OCI-LY7 (cell line): ENCODE measurements at regions not wholly inside any gene's neighbourhood (a gene's known extent, or its start where the extent isn't known, plus 50 kb on each side); places are given as distances from the start of the nearest gene placed in this dataset.
"Not testable (repeated sequence)": the region's sequence is repeated elsewhere in the genome, so short reads cannot be mapped to it uniquely, and the experiment has no call there.

Experiments
- BruUV-seq: library from RNA; stranded (reverse); fragments of 400-500 nt; replicated peaks from 2 replicates; lab custom pipeline; 2021; lab: Mats Ljungman, UMichigan
- CTCF ChIA-PET: fragments of 300-600 bp; sonication (Branson Sonifier 250); formaldehyde crosslinking; loops from one replicate; lab custom pipeline; 2022; ENCODE audit warnings: antibody characterized with exemption; ENCODE audit not compliant: unreplicated experiment; lab: Charles Lee
- POLR2A ChIA-PET: fragments of 300-600 bp; sonication (Branson Sonifier 250); formaldehyde crosslinking; loops from one replicate; lab custom pipeline; 2022; ENCODE audit warnings: antibody characterized with exemption; lab: Charles Lee
- DNase-seq: peaks from one replicate; pipeline ENCODE4 v3.0.0-alpha.2; 2015; ENCODE audit warnings: low spot score
- H2AFZ ChIP-seq: fragments of 200-600 bp; sonication (generic), shearing (Covaris generic); 2 replicates; pipeline ENCODE4 v1.6.1; 2014; ENCODE audit warnings: mild to moderate bottlenecking, antibody characterized with exemption, low read length, moderate library complexity
- H3K27ac ChIP-seq: fragments of 200-600 bp; sonication (generic); 2 replicates; pipeline ENCODE4 v1.5.1; 2014; ENCODE audit warnings: mixed run types, low read depth, mild to moderate bottlenecking, moderate library complexity, low read length, inconsistent platforms; ENCODE audit not compliant: poor library complexity, severe bottlenecking
- H3K36me3 ChIP-seq: fragments of 200-600 bp; sonication (generic); 2 replicates; pipeline ENCODE4 v1.6.1; 2014; ENCODE audit warnings: mild to moderate bottlenecking, antibody characterized with exemption, low read length, moderate library complexity, mixed read lengths; ENCODE audit not compliant: insufficient read depth
- H3K4me1 ChIP-seq: fragments of 200-600 bp; sonication (generic); 2 replicates; pipeline ENCODE4 v1.5.1; 2014; ENCODE audit warnings: mild to moderate bottlenecking, low read length; ENCODE audit not compliant: insufficient read depth, poor library complexity, severe bottlenecking
- H3K4me2 ChIP-seq: fragments of 200-600 bp; sonication (generic); 2 replicates; pipeline ENCODE4 v1.6.1; 2014; ENCODE audit warnings: mild to moderate bottlenecking, low read length
- H3K4me3 ChIP-seq: fragments of 200-600 bp; sonication (generic); 2 replicates; pipeline ENCODE4 v1.5.1; 2014; ENCODE audit warnings: mild to moderate bottlenecking, low read depth, low read length; ENCODE audit not compliant: poor library complexity, severe bottlenecking
- H3K79me2 ChIP-seq: fragments of 200-600 bp; sonication (generic); 2 replicates; pipeline ENCODE4 v1.6.1; 2016; ENCODE audit warnings: low read depth, mild to moderate bottlenecking, low read length, moderate library complexity, mixed read lengths; ENCODE audit not compliant: insufficient read depth
- H3K9me2 ChIP-seq: fragments of 200-600 bp; sonication (generic); 2 replicates; pipeline ENCODE4 v1.6.1; 2016; ENCODE audit warnings: mild to moderate bottlenecking, low read length, mixed read lengths; ENCODE audit not compliant: insufficient read depth
- H3K9me3 ChIP-seq: fragments of 200-600 bp; sonication (generic); 2 replicates; pipeline ENCODE4 v1.6.1; 2014; ENCODE audit warnings: mild to moderate bottlenecking, mixed run types, low read length, mixed read lengths
- H4K20me1 ChIP-seq: fragments of 200-600 bp; sonication (generic); 2 replicates; pipeline ENCODE4 v1.6.1; 2014; ENCODE audit warnings: mild to moderate bottlenecking, antibody characterized with exemption, low read length, moderate library complexity, mixed read lengths; ENCODE audit not compliant: insufficient read depth
- CTCF ChIP-seq: fragments of 200-600 bp; sonication (generic); conservative IDR thresholded peaks from 2 replicates; pipeline ENCODE4 v1.5.1; 2014; ENCODE audit warnings: mild to moderate bottlenecking, antibody characterized with exemption, low read length, moderate library complexity, mixed read lengths
- EZH2phosphoT487 ChIP-seq: fragments of 200-600 bp; sonication (generic); IDR thresholded peaks from 2 replicates; pipeline ENCODE4 v1.6.1; 2018; ENCODE audit warnings: low read depth, borderline replicate concordance, mild to moderate bottlenecking, mixed run types, antibody characterized with exemption, low read length, moderate library complexity, mixed read lengths
- intact Hi-C: fragments of 100-400 bp; cut with micrococcal nuclease; formaldehyde crosslinking; loops from one replicate; pipeline ENCODE4 v1.10.0; 2022; ENCODE audit not compliant: unreplicated experiment

DNA sequence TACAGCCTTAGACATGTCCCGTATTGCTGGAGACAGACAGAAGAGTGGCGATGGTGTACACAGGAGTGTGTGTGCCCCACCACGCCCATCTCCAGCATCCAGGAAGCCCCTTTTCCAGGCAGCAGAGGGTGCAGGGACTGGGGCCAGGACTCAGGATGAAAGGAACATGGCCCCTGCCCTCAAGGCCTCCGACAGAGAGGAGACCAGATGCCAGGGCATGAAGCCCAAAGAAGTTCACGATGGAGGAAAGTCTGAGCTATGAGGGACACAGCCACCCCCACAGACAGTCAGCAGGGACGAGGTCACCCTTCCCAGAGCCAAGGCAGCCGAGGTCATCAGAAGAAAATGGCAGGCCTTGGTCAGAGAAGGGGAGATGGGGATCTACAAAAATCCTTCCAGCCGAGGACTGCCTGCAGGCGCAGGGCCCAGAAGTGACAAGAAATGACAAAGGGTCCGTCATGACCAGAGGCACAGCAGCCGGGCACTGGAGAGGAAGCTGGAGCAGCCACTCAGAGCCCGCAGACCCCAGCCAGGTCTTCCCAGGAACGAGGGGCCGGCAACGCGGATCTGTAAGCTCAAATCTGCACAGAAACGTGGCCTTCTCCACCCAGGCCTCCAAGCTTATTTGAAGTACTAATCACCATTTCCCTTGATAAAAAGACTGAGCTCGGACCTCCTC lies 78.7 kb upstream of the PPP2R2D start:
- DNase-seq, result no peak
- no peaks in the 10 kb centered on the region for H4K20me1 ChIP-seq
- no peaks in the 10 kb centered on the region for H3K36me3 ChIP-seq
- H3K9me3 ChIP-seq, result no peaks in the 10 kb centered on the region
- H3K4me3 ChIP-seq, result no peak overlapping the region
- H3K4me2 ChIP-seq, result no peak overlapping the region
- no TSS peak for BruUV-seq
- TF ChIP-seq CTCF, result no peak
- TF ChIP-seq EZH2phosphoT487, result no peak
- no peaks in the 10 kb centered on the region for H3K9me2 ChIP-seq
- intact Hi-C loops, result no loop called here
- H2AFZ ChIP-seq, result no peak overlapping the region
- H3K27ac ChIP-seq, result no peak overlapping the region
- H3K79me2 ChIP-seq, result no peaks in the 10 kb centered on the region
- ChIA-PET CTCF (interaction anchor here (0.5 kb wide), 1 partner anchor 427 kb away, joined by 3 read pairs; no protein-coding TSS in a partner anchor), POLR2A (no interaction called here)
- no peaks in the 10 kb centered on the region for H3K4me1 ChIP-seq

GRCh38 chr10:131822692-131823245 lies 78.0 kb upstream of the PPP2R2D start:
- ChIA-PET CTCF (interaction anchor here (0.5 kb wide), 1 partner anchor 426 kb away, joined by 3 read pairs; no protein-coding TSS in a partner anchor), POLR2A (no interaction called here)
- no peak overlapping the region for H3K4me2 ChIP-seq
- no peaks in the 10 kb centered on the region for H3K79me2 ChIP-seq
- TF ChIP-seq EZH2phosphoT487, result no peak
- TF ChIP-seq CTCF, result no peak
- no peak overlapping the region for H3K27ac ChIP-seq
- H3K9me2 ChIP-seq, result no peaks in the 10 kb centered on the region
- intact Hi-C loops, result no loop called here
- no peaks in the 10 kb centered on the region for H4K20me1 ChIP-seq
- no peak for DNase-seq
- no peaks in the 10 kb centered on the region for H3K9me3 ChIP-seq
- H2AFZ ChIP-seq, result no peak overlapping the region
- H3K4me3 ChIP-seq, result no peak overlapping the region
- H3K36me3 ChIP-seq, result no peaks in the 10 kb centered on the region
- no TSS peak for BruUV-seq
- H3K4me1 ChIP-seq, result no peaks in the 10 kb centered on the region

DNA sequence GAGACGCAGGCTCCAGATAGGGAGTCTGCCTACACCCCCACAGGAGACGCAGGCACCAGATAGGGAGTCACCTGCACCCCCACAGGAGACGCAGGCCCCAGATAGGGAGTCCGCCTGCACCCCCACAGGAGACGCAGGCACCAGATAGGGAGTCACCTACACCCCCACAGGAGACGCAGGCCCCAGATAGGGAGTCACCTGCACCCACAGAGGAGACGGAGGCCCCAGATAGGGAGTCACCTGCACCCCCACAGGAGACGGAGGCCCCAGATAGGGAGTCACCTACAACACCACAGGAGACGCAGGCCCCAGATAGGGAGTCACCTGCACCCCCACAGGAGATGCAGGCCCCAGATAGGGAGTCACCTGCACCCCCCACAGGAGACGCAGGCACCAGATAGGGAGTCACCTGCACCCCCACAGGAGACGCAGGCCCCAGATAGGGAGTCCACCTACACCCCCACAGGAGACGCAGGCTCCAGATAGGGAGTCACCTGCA lies 77.2 kb upstream of the PPP2R2D start:
- H2AFZ ChIP-seq, H3K4me1 ChIP-seq, H3K9me3 ChIP-seq, BruUV-seq, CTCF ChIA-PET, DNase-seq, H3K4me3 ChIP-seq, H3K36me3 ChIP-seq, H4K20me1 ChIP-seq, intact Hi-C loops, H3K27ac ChIP-seq, H3K79me2 ChIP-seq, H3K4me2 ChIP-seq, H3K9me2 ChIP-seq, POLR2A ChIA-PET: not testable (repeated sequence)
